Lung (tissue), 11 donors: ENCODE measurements at regions not wholly inside any gene's neighbourhood (a gene's known extent, or its start where the extent isn't known, plus 50 kb on each side); places are given as distances from the start of the nearest gene placed in this dataset.
"Not testable (repeated sequence)": the region's sequence is repeated elsewhere in the genome, so short reads cannot be mapped to it uniquely, and the experiment has no call there.

Experiments
- ATAC-seq: fragments of 200-7000 bp; cut with Tn5 transposase; one replicate; pipeline ENCODE4 v1.9.1; 2020; ENCODE audit warnings: moderate number of reproducible peaks; ENCODE audit not compliant: insufficient read depth, low FRiP score
- DNase-seq, 3 donors: peaks; one replicate each; pipeline ENCODE4 v3.0.0-alpha.2; 2013 to 2017
- H3K27ac ChIP-seq, 2 donors: one replicate each; pipeline ENCODE4 v1.5.1; 2013; ENCODE audit warnings: mild to moderate bottlenecking in 2 of 2, moderate library complexity in 2 of 2, control low read depth in 1 of 2, inconsistent platforms in 1 of 2, low read depth in 1 of 2, low read length in 1 of 2
- H3K27me3 ChIP-seq, 3 donors: one replicate each; pipeline ENCODE4 v1.5.1; 2013; ENCODE audit warnings: low read length in 2 of 3; ENCODE audit not compliant: control insufficient read depth in 3 of 3, insufficient read depth in 3 of 3
- H3K36me3 ChIP-seq, 4 donors: one replicate each; pipeline ENCODE4 v1.5.1; 2013; ENCODE audit warnings: low read length in 4 of 4, mild to moderate bottlenecking in 1 of 4, moderate library complexity in 1 of 4; ENCODE audit not compliant: control insufficient read depth in 4 of 4, insufficient read depth in 4 of 4
- H3K4me1 ChIP-seq, 5 donors: one replicate each; pipeline ENCODE4 v1.5.1; 2013; ENCODE audit warnings: low read length in 5 of 5, mild to moderate bottlenecking in 2 of 5, moderate library complexity in 1 of 5; ENCODE audit not compliant: control insufficient read depth in 5 of 5, insufficient read depth in 5 of 5
- H3K4me3 ChIP-seq: one replicate; pipeline ENCODE4 v1.5.1; 2013; ENCODE audit warnings: mild to moderate bottlenecking, control low read depth, moderate library complexity
- H3K9ac ChIP-seq, 2 donors: one replicate each; pipeline ENCODE4 v1.5.1; 2013; ENCODE audit warnings: low read length in 2 of 2, control low read depth in 1 of 2; ENCODE audit not compliant: insufficient read depth in 1 of 2
- H3K9me3 ChIP-seq, 4 donors: one replicate each; pipeline ENCODE4 v1.5.1; 2013; ENCODE audit warnings: low read length in 3 of 4, mild to moderate bottlenecking in 1 of 4, moderate library complexity in 1 of 4; ENCODE audit not compliant: control insufficient read depth in 4 of 4, insufficient read depth in 3 of 4
- CTCF ChIP-seq: IDR thresholded peaks from 2 replicates; pipeline ENCODE4 v1.5.1; 2012; ENCODE audit warnings: mild to moderate bottlenecking; ENCODE audit errors: control extremely low read depth, extremely low read depth
- WGBS, 2 donors: extraction: QIAGEN DNeasy Blood & Tissue Kit; methylation state at CpG; one replicate each; pipeline ENCODE4 v1.1.7; 2013; 5-methylcytosine and 5-hydroxymethylcytosine counted together
- donor health status: control.
- donor health status: control.
- donor health status: Bipolar disorder and iron deficiency.
- donor health status: healthy.
- donor health status: DM: yes; HTN: yes; CAD: no.

GRCh38 chr21:25170681-25171080 is 436.6 kb downstream of the MRPL39 start:
- DNase-seq (no peak), ATAC-seq (no peak)
- no peaks in the 10 kb centered on the region for H3K27me3 ChIP-seq
- WGBS, 2 donors = 82 to 88% methylated on average over 3 of the region's 3 CpGs
- no peak overlapping the region for H3K27ac ChIP-seq
- no peak overlapping the region for H3K4me3 ChIP-seq
- H3K9ac ChIP-seq = no peak overlapping the region
- no peak for TF ChIP-seq CTCF
- H3K36me3 ChIP-seq = no peaks in the 10 kb centered on the region
- H3K4me1 ChIP-seq = peaks cover 0 to 3% (median 0%) of the 10 kb centered on the region in 5 donors
- H3K9me3 ChIP-seq = peaks cover 0 to 6% (median 2%) of the 10 kb centered on the region in 4 donors

DNA sequence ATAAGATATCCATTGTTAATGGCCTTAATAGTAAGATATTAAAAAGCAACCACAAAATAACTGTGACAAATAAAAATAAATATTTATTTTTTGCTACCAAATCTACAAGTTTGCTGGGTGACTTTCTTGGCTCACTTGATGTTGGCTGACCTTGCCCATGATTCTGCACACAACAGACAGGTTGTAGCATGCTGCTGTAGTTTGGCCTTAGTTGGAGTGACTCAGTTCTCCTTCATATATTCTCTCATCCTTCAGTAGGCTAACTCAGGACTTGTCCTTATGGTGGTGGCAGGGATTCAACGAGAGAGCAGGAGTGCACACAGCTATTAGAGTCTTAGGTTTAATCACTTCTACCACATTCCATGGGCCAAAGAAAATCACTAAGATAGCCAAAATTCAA is 437.9 kb downstream of the MRPL39 start:
- H3K9ac ChIP-seq = no peak overlapping the region

GRCh38 chr21:25166904-25167303 is 440.4 kb downstream of the MRPL39 start:
- WGBS, 2 donors = 85 to 89% methylated on average over 1 of the region's 1 CpG
- not testable (repeated sequence) for H3K9me3 ChIP-seq, H3K27me3 ChIP-seq, H3K9ac ChIP-seq, H3K4me3 ChIP-seq, ATAC-seq, H3K27ac ChIP-seq, DNase-seq, H3K36me3 ChIP-seq, H3K4me1 ChIP-seq

More for the DNA sequence above, 437.9 kb downstream of the MRPL39 start:
- TF ChIP-seq CTCF = no peak
- peaks cover 0 to 6% (median 2%) of the 10 kb centered on the region in 4 donors for H3K9me3 ChIP-seq
- ATAC-seq = no peak
- 69 to 76% methylated on average over 1 of the region's 1 CpG for WGBS, 2 donors
- no peak overlapping the region for H3K27ac ChIP-seq
- H3K27me3 ChIP-seq = no peaks in the 10 kb centered on the region
- H3K4me1 ChIP-seq = no peaks in the 10 kb centered on the region
- no peaks in the 10 kb centered on the region for H3K36me3 ChIP-seq
- DNase-seq = no peak
- no peak overlapping the region for H3K4me3 ChIP-seq

DNA sequence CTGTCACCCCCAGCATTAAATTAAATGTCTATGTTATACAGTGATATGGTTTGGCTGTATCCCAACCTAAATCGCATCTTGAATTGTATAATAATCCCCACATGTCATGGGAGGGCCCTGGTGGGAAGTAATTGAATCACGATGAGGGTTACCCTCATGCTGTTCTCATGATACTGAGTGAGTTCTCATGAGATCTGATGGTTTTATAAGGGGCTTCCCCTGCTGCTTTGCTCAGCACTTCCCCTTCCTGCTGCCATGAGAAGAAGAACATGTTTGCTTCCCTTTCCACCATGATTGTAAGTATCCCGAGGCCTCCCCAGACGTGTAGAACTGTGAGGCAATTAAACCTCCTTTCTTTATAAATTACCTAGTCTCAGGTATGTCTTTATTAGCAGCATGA is 445.7 kb downstream of the MRPL39 start:
- Histone ChIP-seq H3K4me1 (no peaks in the 10 kb centered on the region), H3K4me3 (no peak overlapping the region), H3K36me3 (no peaks in the 10 kb centered on the region), H3K9ac (no peak overlapping the region), H3K9me3 (no peaks in the 10 kb centered on the region), H3K27ac (no peak overlapping the region), H3K27me3 (no peaks in the 10 kb centered on the region)
- no peak for TF ChIP-seq CTCF
- ATAC-seq (no peak), DNase-seq (no peak)
- WGBS, 2 donors = 76 to 82% methylated on average over 4 of the region's 4 CpGs

DNA sequence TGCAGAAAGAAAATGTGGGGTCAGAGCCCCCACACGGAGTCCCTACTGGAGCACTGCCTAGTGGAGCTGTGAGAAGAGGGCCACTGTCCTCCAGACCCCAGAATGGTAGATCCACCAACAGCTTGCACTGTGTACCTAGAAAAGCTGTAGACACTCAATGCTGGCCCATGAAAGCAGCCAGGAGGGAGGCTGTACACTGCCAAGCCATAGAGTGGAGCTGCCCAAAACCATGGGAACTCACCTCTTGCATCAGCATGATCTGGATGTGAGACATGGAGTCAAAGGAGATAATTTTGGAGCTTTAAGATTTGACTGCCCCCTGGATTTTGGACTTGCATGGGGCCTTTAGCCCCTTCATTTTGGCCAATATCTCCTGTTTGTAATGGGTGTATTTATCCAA is 452.3 kb downstream of the MRPL39 start:
- not testable (repeated sequence) for H3K36me3 ChIP-seq, ATAC-seq, H3K4me3 ChIP-seq, H3K27me3 ChIP-seq, DNase-seq, H3K27ac ChIP-seq, H3K9ac ChIP-seq, H3K4me1 ChIP-seq, H3K9me3 ChIP-seq
- 38 to 50% methylated on average over 1 of the region's 1 CpG for WGBS, 2 donors
